ENCODE measurements at regions not wholly inside any gene's neighbourhood (a gene's known extent, or its start where the extent isn't known, plus 50 kb on each side); places are given as distances from the start of the nearest gene placed in this dataset.
A peak's percentile ranks its signal among the peaks of the same experiment; 100 is the strongest.
"Not testable (repeated sequence)": the region's sequence is repeated elsewhere in the genome, so short reads cannot be mapped to it uniquely, and the experiment has no call there.

GRCh38 chr4:23412701-23413100 lies 477.1 kb downstream of the PPARGC1A start:
- DNase-seq (ENCODE audit: low spot score): no peak

- not testable (repeated sequence) for DNase-seq (ENCODE audit: low spot score)
These were observed 480.9 kb downstream of the PPARGC1A start for GRCh38 chr4:23408913-23409312.

GRCh38 chr4:23401572-23401971 lies 488.3 kb downstream of the PPARGC1A start:
- DNase-seq (ENCODE audit: low spot score): no peak

- no peak for DNase-seq (ENCODE audit: low spot score)
These were observed 496.9 kb downstream of the PPARGC1A start for GRCh38 chr4:23392860-23393458.

- no peak for DNase-seq (ENCODE audit: low spot score)
These were observed 499.6 kb downstream of the PPARGC1A start for GRCh38 chr4:23390246-23390645.

- DNase-seq (ENCODE audit: low spot score): no peak
These were observed 501.0 kb downstream of the PPARGC1A start for GRCh38 chr4:23388699-23389395.

- DNase-seq (ENCODE audit: low spot score): no peak
These were observed 501.6 kb downstream of the PPARGC1A start for GRCh38 chr4:23388255-23388654.

- no peak for DNase-seq (ENCODE audit: low spot score)
These were observed 505.1 kb downstream of the PPARGC1A start for GRCh38 chr4:23384741-23385140.

- DNase-seq (ENCODE audit: low spot score): no peak
These were observed 507.0 kb downstream of the PPARGC1A start for GRCh38 chr4:23382879-23383278.

GRCh38 chr4:23374259-23374658 lies 515.6 kb downstream of the PPARGC1A start:
- DNase-seq (ENCODE audit: low spot score): no peak

GRCh38 chr4:23373261-23373660 lies 516.6 kb downstream of the PPARGC1A start:
- DNase-seq (ENCODE audit: low spot score): no peak

- no peak for DNase-seq (ENCODE audit: low spot score)
These were observed 518.3 kb downstream of the PPARGC1A start for GRCh38 chr4:23371533-23371932.

- DNase-seq (ENCODE audit: low spot score): peak; percentile 1
These were observed 520.5 kb downstream of the PPARGC1A start for GRCh38 chr4:23369331-23369730.

- peak; percentile 21 for DNase-seq (ENCODE audit: low spot score)
These were observed 521.7 kb downstream of the PPARGC1A start for GRCh38 chr4:23368081-23368697.

GRCh38 chr4:23366557-23366906 lies 523.3 kb downstream of the PPARGC1A start:
- DNase-seq (ENCODE audit: low spot score): no peak

- no peak for DNase-seq (ENCODE audit: low spot score)
These were observed 523.8 kb downstream of the PPARGC1A start for GRCh38 chr4:23365871-23366556.

GRCh38 chr4:23365086-23365485 lies 524.8 kb downstream of the PPARGC1A start:
- no peak for DNase-seq (ENCODE audit: low spot score)

GRCh38 chr4:23364167-23364566 lies 525.7 kb downstream of the PPARGC1A start:
- DNase-seq (ENCODE audit: low spot score): no peak

GRCh38 chr4:23361453-23361852 lies 528.4 kb downstream of the PPARGC1A start:
- DNase-seq (ENCODE audit: low spot score): no peak

- DNase-seq (ENCODE audit: low spot score): no peak
These were observed 529.1 kb downstream of the PPARGC1A start for GRCh38 chr4:23360718-23361117.

GRCh38 chr4:23355258-23355657 lies 534.6 kb downstream of the PPARGC1A start:
- no peak for DNase-seq (ENCODE audit: low spot score)

- no peak for DNase-seq (ENCODE audit: low spot score)
These were observed 536.6 kb downstream of the PPARGC1A start for GRCh38 chr4:23353200-23353599.

All from SK-N-DZ (cell line).